ENCODE measurements at regions not wholly inside any gene's neighbourhood (a gene's known extent, or its start where the extent isn't known, plus 50 kb on each side); places are given as distances from the start of the nearest gene placed in this dataset.
"Not testable (repeated sequence)": the region's sequence is repeated elsewhere in the genome, so short reads cannot be mapped to it uniquely, and the experiment has no call there.

GRCh38 chr3:25904206-25904605 lies 114.3 kb downstream of the OXSM start:
- Histone ChIP-seq H3K4me3 (ENCODE audit: insufficient read depth, low read depth, low read length) (no peak overlapping the region), H3K27me3 (ENCODE audit: control insufficient read depth, insufficient read depth, low read length) (no peaks in the 10 kb centered on the region), H3K36me3 (replicated peaks; ENCODE audit: control insufficient read depth, insufficient read depth, low read length) (no peaks in the 10 kb centered on the region)
- peak; percentile 30 for DNase-seq

GRCh38 chr3:25906132-25906906 lies 116.4 kb downstream of the OXSM start:
- no peak for DNase-seq
- Histone ChIP-seq H3K4me3 (ENCODE audit: insufficient read depth, low read depth, low read length) (no peak overlapping the region), H3K27me3 (ENCODE audit: control insufficient read depth, insufficient read depth, low read length) (no peaks in the 10 kb centered on the region), H3K36me3 (replicated peaks; ENCODE audit: control insufficient read depth, insufficient read depth, low read length) (no peaks in the 10 kb centered on the region)

DNA sequence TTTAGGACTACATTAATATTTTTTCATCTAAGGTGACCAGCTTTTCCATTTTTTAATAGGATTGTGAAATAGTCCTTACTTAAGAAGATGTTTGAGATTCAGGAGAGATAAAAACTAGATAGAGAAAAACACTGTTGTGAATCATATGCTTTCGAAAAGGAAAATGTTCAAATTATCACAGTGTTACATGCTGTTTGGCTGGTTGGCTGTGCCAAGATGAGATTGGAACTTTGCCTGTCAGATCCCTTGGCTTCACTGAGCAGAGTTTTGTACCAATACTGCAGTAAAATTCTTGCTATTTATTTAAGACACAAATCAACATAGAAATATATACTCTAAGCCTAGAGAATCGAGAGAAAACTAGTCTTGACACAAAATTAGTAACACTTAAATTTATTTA lies 117.2 kb downstream of the OXSM start:
- Histone ChIP-seq H3K36me3 (replicated peaks; ENCODE audit: control insufficient read depth, insufficient read depth, low read length) (no peaks in the 10 kb centered on the region), H3K27me3 (ENCODE audit: control insufficient read depth, insufficient read depth, low read length) (no peaks in the 10 kb centered on the region), H3K4me3 (ENCODE audit: insufficient read depth, low read depth, low read length) (no peak overlapping the region)
- no peak for DNase-seq

GRCh38 chr3:25910105-25910504 lies 120.2 kb downstream of the OXSM start:
- H3K4me3 ChIP-seq (ENCODE audit: insufficient read depth, low read depth, low read length): no peak overlapping the region
- H3K36me3 ChIP-seq (replicated peaks; ENCODE audit: control insufficient read depth, insufficient read depth, low read length): no peaks in the 10 kb centered on the region
- no peaks in the 10 kb centered on the region for H3K27me3 ChIP-seq (ENCODE audit: control insufficient read depth, insufficient read depth, low read length)
- no peak for DNase-seq

DNA sequence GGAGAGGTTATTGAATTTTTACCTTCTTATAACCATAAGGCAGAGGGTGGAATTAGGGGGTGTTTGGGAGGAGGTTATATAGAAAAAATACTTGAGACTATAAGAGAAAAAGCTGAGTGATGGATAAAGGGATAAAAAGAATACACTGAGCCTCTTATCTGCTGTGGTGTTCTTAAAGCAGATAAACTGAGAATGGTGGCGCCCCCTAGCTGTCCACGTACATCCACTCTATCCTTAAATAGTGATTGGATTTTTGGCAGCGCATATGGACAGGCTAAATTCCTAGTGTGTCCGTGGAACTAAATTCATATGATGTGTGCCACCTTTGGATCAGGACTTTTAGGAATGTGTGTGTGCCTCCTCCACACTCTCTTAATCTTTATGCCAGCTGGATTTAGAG lies 121.1 kb downstream of the OXSM start:
- no peak for DNase-seq
- no peak overlapping the region for H3K4me3 ChIP-seq (ENCODE audit: insufficient read depth, low read depth, low read length)
- H3K27me3 ChIP-seq (ENCODE audit: control insufficient read depth, insufficient read depth, low read length): no peaks in the 10 kb centered on the region
- H3K36me3 ChIP-seq (replicated peaks; ENCODE audit: control insufficient read depth, insufficient read depth, low read length): no peaks in the 10 kb centered on the region

DNA sequence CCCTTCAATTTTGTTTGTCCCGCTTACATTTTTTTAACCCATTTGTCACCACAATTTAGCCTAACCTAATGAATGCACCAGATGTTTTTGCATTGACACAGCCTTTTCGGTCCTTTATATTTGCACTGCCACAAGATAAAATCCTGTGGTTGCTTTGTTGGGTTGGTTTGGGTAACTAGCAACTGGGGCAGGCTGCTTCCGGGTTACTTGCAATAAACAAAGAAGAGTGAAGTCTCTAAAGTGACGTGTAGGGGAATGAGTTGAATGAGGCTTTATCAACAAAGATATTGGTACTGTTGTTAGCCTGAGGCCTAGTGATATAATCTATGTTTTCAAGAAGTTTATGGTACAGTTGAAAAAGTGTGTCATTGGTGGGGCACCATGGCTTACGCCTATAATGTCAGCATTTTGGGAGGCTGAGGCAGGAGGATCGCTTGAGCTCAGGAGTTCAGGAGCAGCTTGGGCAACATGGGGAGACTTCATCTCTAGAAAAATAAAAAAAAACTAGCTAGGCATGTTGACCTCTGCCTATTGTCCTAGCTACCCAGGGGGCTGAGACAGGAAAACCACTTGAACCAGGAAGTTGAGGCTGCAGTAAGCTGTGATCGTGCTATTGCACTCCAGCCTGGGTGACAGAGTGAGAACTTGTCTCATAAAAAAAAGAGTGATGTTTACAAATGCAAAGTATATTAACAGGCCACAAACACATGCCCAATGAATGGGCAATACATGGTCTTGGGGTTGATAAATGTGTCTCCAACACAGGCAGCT lies 121.8 kb downstream of the OXSM start:
- Histone ChIP-seq H3K27me3 (ENCODE audit: control insufficient read depth, insufficient read depth, low read length) (no peaks in the 10 kb centered on the region), H3K4me3 (ENCODE audit: insufficient read depth, low read depth, low read length) (no peak overlapping the region), H3K36me3 (replicated peaks; ENCODE audit: control insufficient read depth, insufficient read depth, low read length) (no peaks in the 10 kb centered on the region)
- DNase-seq: no peak

DNA sequence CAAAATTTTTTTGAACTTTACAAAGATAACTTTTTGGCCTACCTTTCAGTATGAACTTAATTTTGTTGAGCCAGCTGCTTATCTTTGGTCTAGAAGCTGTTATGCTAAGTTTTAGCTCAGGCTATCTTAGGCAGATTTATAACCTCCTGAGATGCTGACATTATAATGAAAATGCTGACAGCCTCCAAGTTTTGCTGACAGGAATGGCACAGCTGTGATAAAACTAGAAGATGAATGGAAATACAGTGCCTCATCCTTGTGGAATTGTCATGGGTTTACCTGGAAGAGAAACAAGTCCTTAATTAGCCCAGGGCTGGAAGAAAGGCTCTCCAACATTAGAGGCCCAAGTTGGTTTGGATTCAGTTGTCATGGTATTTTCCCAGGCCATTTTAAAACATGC lies 123.3 kb downstream of the OXSM start:
- no peak overlapping the region for H3K4me3 ChIP-seq (ENCODE audit: insufficient read depth, low read depth, low read length)
- DNase-seq: no peak
- H3K36me3 ChIP-seq (replicated peaks; ENCODE audit: control insufficient read depth, insufficient read depth, low read length): no peaks in the 10 kb centered on the region
- no peaks in the 10 kb centered on the region for H3K27me3 ChIP-seq (ENCODE audit: control insufficient read depth, insufficient read depth, low read length)

- no peak for DNase-seq
- no peaks in the 10 kb centered on the region for H3K27me3 ChIP-seq (ENCODE audit: control insufficient read depth, insufficient read depth, low read length)
- H3K4me3 ChIP-seq (ENCODE audit: insufficient read depth, low read depth, low read length): no peak overlapping the region
- H3K36me3 ChIP-seq (replicated peaks; ENCODE audit: control insufficient read depth, insufficient read depth, low read length): no peaks in the 10 kb centered on the region
Observed at GRCh38 chr3:25915673-25916072, 125.8 kb downstream of the OXSM start.

- no peak for DNase-seq
- no peak overlapping the region for H3K4me3 ChIP-seq (ENCODE audit: insufficient read depth, low read depth, low read length)
- H3K27me3 ChIP-seq (ENCODE audit: control insufficient read depth, insufficient read depth, low read length): no peaks in the 10 kb centered on the region
- no peaks in the 10 kb centered on the region for H3K36me3 ChIP-seq (replicated peaks; ENCODE audit: control insufficient read depth, insufficient read depth, low read length)
Observed at GRCh38 chr3:25916321-25916720, 126.4 kb downstream of the OXSM start.

- not testable (repeated sequence) for H3K27me3 ChIP-seq (ENCODE audit: control insufficient read depth, insufficient read depth, low read length); DNase-seq; H3K36me3 ChIP-seq (replicated peaks; ENCODE audit: control insufficient read depth, insufficient read depth, low read length); H3K4me3 ChIP-seq (ENCODE audit: insufficient read depth, low read depth, low read length)
Observed at GRCh38 chr3:25931967-25932366, 142.1 kb downstream of the OXSM start.

DNA sequence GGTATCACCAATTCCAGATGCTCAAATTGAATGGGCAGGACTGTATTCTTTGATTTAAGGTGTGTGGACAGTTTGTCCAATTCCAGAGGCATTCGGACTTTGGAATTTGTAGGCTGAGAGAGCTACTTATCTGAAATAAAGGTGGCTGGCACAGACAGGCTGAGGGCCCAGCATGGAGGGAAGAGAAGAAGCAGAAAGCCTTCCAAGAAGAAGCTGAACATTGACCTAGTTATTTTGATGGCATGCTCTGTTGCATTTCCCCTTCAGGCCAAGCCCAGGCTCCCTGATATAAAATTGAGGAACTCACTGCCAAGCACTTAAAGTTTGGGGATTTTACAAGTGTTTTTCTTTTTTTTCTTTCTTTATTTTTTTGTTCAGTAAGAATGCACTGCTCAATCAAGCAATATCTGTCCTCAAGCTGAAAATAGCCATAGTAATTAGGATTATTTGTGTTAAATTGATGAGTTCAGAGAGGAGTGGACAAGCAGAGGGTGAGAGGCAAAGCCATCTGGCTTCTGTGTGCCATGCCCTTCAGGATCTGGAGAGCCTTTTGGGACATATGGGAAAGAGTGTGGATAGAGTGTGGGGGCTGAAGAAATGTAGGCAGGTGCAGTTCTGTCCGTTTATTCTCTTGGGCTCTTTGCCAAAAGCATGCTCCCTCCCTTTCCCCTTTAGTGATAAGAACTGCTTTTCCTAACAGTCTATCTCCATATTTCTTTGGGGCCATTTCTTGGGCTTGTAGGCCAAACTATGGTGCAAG lies 148.9 kb downstream of the OXSM start:
- no peaks in the 10 kb centered on the region for H3K27me3 ChIP-seq (ENCODE audit: control insufficient read depth, insufficient read depth, low read length)
- H3K4me3 ChIP-seq (ENCODE audit: insufficient read depth, low read depth, low read length): no peak overlapping the region
- no peak for DNase-seq
- no peaks in the 10 kb centered on the region for H3K36me3 ChIP-seq (replicated peaks; ENCODE audit: control insufficient read depth, insufficient read depth, low read length)

DNA sequence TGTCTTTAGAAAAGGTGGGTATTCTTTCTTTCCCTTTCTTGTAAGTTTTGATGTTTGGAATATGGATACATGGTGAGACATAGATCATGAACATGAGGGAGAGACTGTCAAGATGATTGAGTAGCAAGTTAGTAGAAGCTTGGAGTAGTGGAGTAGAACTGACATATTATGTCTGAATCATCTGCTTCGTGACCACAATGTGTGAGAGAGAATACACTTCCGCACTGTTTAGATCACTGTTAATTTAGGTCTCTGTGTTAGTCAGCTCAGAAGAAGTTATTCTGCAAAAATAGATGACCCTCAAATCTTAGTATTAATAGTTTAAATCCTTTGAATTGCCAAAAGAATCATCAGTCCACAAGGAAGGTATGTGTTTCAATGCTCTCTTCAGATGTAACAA lies 151.0 kb downstream of the OXSM start:
- Histone ChIP-seq H3K36me3 (replicated peaks; ENCODE audit: control insufficient read depth, insufficient read depth, low read length) (no peaks in the 10 kb centered on the region), H3K27me3 (ENCODE audit: control insufficient read depth, insufficient read depth, low read length) (no peaks in the 10 kb centered on the region), H3K4me3 (ENCODE audit: insufficient read depth, low read depth, low read length) (no peak overlapping the region)
- no peak for DNase-seq

- no peaks in the 10 kb centered on the region for H3K27me3 ChIP-seq (ENCODE audit: control insufficient read depth, insufficient read depth, low read length)
- no peak for DNase-seq
Observed at GRCh38 chr3:25944329-25944728, 154.4 kb downstream of the OXSM start.

GRCh38 chr3:25945366-25945765 lies 155.5 kb downstream of the OXSM start:
- no peak for DNase-seq
- Histone ChIP-seq H3K27me3 (ENCODE audit: control insufficient read depth, insufficient read depth, low read length) (no peaks in the 10 kb centered on the region), H3K36me3 (replicated peaks; ENCODE audit: control insufficient read depth, insufficient read depth, low read length) (no peaks in the 10 kb centered on the region), H3K4me3 (ENCODE audit: insufficient read depth, low read depth, low read length) (no peak overlapping the region)

More at GRCh38 chr3:25944329-25944728, 154.4 kb downstream of the OXSM start:
- no peak overlapping the region for H3K4me3 ChIP-seq (ENCODE audit: insufficient read depth, low read depth, low read length)
- H3K36me3 ChIP-seq (replicated peaks; ENCODE audit: control insufficient read depth, insufficient read depth, low read length): no peaks in the 10 kb centered on the region

GRCh38 chr3:25945836-25946235 lies 155.9 kb downstream of the OXSM start:
- Histone ChIP-seq H3K4me3 (ENCODE audit: insufficient read depth, low read depth, low read length) (no peak overlapping the region), H3K27me3 (ENCODE audit: control insufficient read depth, insufficient read depth, low read length) (no peaks in the 10 kb centered on the region), H3K36me3 (replicated peaks; ENCODE audit: control insufficient read depth, insufficient read depth, low read length) (no peaks in the 10 kb centered on the region)
- DNase-seq: no peak

Data from H7 (cell line).